ENCODE measurements at regions not wholly inside any gene's neighbourhood (a gene's known extent, or its start where the extent isn't known, plus 50 kb on each side); places are given as distances from the start of the nearest gene placed in this dataset.
"Not testable (repeated sequence)": the region's sequence is repeated elsewhere in the genome, so short reads cannot be mapped to it uniquely, and the experiment has no call there.

GRCh38 chr1:116819081-116819480 is 64.9 kb downstream of the CD2 start:
- DNase-seq, result no peak

- DNase-seq, result no peak
Measured at GRCh38 chr1:116820369-116820768, 66.1 kb downstream of the CD2 start.

- no peak for DNase-seq
Measured at GRCh38 chr1:116821763-116822162, 67.5 kb downstream of the CD2 start.

DNA sequence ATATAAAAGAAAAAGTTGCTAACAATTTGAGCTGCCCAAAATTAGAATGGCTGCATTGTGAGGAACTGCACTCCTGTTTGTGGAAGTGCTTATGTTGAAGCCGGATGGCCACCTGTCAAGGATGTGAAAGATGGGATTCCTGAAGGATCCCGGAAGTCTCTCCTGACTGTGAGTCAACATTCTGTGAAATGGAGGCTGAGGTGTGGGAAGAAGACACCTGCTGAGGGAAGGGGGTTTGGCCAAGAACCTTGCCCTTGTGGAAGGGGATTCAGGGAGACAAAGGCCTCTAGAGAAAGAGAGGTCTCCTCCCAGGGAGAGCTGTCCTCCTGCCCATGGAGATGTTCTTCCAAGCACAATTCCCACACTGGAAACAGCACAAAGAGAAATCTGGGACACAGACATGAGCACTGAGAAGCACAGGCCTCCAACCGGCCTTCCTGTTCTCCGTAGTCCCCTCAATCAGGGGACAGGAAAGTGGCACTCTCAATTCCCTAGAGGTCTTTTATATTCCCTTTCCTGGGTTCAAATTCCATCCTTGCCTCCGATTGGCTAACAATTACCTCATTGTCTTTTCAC is 70.5 kb downstream of the CD2 start:
- no peak for DNase-seq

GRCh38 chr1:116825207-116825719 is 71.0 kb downstream of the CD2 start:
- DNase-seq, result no peak

DNA sequence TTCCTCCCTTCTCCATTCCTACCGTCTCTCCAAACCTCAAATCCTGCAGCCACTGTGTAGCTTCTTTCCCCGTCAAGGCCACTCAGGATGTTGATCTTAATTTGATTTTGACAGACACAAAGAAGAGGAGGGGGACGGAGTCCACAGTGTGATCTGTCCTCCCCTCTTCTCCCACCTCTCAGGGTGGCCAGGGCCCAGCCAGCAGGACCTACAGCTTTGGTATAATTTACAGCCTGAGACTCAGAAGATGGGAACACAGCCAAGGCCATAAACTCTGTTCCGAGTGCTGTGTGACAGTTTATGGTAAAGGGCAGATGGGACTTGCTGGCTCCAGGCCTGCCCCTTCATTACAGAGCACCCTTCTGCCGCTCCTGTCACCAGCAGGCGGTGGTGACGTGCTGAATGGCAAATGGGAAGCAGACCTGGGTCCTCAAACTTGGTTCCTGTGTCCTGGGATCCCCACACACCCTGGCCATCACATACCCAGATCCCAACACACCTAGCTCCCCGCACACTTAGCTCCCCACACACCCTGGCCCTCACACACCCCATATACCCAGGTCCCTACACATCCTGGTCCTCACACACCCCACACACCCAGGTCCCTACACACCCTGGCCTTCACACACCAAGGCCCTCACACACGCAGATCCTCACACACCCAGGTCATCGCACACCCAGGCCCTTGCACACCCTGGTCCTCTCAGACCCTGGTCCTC is 71.6 kb downstream of the CD2 start:
- no peak for DNase-seq

DNA sequence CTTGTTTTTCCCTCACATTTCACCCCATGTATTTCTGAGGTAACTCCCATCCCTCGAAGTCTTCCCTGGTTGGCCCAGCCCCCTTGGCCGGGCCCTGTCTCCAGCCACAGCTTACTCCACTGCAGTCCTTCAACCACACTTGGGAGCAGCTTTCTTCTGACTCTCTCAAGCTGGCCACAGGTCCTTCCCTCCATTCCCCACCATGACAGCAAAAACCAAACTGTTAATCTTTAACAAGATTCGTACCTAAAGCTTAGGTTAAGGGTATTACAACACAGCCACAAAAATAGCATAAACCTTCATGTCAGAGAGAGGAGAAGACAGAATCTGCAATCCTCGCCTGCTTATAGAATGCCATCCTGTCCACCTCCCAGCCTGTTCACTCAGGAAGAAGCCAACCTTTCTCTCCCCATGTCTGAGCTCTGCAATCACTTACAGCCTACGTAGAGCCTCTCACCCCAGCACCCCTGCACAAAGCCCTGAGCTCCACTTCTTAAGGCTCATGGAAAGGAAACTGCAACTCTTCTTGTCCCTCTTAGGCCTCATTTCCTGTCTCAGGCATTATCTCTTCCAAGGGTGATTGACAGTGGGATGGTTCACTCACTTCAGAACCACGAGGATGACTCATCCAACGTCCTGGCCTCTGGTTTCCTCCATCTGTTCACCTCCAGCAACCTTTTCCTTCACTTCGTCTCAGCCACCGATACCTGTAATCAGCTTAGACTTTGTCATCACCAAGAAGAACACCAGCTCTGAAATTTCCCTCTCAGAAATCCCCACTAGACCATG is 72.8 kb downstream of the CD2 start:
- DNase-seq, result peak; percentile 43

GRCh38 chr1:116827607-116828105 is 73.4 kb downstream of the CD2 start:
- no peak for DNase-seq

- DNase-seq, result no peak
Measured at GRCh38 chr1:116832308-116832931, 77.3 kb upstream of the PTGFRN start.

DNA sequence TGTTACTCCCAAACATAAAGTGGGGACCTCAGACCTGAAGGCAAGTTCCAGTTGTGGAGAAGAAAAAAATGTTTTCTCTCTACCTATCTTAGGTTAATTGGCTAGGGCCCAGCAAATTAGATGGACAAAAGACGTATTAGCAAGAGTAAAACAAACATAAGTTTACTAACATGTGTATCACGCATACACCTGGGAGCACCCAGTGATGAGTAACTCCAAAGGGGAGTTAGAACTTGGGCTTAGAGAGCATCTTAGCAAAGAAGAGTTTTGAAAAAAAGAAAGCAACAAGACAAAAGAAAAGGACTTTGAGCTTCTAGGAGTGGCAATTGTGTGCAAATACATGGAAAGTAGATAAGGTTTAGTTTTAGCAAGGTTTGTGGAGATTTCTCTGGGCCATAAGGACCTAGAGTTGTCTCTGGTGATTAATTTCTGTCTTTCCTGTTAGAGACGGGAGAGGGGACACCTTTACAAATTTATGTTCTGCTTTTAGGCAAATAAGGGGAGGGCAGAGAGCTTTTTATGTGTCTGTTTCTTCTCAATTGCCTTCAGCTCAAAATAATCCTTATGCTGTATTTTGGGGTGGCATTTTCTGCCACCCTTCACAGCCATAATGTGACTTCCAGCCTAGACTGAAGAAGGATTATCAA is 76.7 kb upstream of the PTGFRN start:
- no peak for DNase-seq

DNA sequence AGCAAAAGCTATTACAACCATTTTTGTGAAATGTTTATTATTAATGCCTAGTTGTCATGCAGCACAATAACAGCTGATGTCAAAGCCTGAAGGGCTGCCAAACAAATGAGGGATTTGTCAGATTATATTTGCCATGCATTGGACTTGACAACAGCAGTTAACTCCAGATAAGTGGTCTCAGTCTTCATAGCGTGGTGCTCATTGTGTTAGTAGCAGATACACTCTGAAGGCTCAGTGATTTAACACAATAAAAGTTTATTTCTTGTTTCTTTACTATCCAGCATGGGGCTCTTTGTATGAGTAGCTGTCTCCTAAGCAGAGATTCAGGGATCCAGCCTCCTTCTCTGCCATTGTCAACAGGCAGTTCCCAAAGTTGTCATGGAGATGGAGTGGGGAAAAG is 76.0 kb upstream of the PTGFRN start:
- DNase-seq, result no peak

DNA sequence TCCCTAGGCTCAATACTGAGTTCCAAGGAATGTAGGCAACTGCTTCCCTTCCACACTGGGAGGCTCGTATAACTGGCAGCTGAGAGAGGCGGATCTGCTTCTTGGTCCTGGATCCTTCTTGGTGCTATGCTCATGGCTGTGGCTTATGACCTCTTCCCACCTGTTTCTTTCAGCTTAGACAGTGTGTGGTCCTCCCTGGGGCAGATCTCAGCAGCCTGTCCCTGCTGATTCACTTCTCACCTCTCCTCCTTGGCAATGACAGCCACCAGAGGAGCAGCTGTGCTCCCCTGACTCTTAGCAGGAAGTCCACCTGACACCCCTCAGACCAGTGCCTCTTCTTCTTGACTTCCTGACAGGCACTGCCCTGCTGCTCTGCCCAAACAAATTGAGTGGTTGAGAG is 75.1 kb upstream of the PTGFRN start:
- no peak for DNase-seq

GRCh38 chr1:116835161-116835560 is 74.6 kb upstream of the PTGFRN start:
- no peak for DNase-seq

DNA sequence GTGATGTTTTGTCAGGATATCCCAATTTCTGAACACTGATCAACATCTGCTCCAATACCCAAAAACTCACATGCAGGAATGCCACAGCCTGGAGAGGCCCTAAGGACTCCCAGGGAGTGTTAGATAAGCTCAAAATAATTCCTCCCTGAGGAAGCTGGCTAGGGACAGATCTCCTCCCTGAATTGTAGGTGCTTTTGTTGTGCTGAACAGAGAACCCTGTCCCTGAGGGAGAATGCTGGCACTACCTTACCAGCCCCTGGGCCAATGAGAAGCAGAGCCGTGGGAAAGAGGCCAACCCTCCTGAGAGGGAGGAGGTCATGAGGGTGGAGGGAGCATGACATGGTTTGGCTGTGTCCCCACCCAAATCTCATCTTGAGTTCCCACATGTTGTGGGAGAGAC is 73.6 kb upstream of the PTGFRN start:
- DNase-seq, result no peak

GRCh38 chr1:116841569-116842344 is 68.0 kb upstream of the PTGFRN start:
- DNase-seq, result no peak

- no peak for DNase-seq
Measured at GRCh38 chr1:116842654-116843053, 67.1 kb upstream of the PTGFRN start.

DNA sequence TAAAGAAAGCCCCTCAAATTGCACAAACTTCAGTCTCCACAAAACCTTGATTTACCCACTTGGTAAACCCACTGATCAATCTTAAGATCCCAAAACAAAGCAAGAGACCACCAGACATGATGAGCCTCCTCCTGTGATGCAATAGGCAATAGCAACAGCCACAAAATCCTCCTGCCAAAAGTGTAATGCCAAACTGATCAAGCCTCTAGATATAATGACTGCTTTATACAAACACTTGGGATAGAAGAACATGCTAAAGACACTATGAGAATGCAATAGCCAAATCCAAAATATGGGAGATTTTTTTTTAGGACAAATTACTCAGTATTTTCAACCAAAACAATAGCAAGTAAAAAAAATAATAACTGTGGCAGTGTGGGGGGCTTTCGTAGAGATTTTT is 64.9 kb upstream of the PTGFRN start:
- DNase-seq, result no peak

DNA sequence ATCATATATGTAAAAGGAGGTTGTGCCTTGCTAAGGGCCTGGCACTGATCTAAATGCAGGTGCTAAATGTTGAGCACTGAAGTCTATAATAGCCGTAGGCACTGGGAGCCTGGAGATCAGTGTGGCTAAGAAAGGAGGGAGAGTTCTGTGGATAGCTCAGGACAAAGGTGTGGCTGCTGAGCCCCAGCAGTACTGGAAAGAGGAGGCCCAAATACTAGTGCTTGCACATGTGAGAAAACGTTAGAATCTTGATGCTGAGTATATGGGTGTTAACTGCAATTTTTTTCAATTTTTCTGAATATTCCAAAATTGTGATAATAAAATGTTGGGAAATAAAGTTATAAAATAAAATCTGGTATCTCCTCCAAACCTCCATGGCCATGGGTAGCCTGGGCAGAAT is 62.5 kb upstream of the PTGFRN start:
- DNase-seq, result no peak

DNA sequence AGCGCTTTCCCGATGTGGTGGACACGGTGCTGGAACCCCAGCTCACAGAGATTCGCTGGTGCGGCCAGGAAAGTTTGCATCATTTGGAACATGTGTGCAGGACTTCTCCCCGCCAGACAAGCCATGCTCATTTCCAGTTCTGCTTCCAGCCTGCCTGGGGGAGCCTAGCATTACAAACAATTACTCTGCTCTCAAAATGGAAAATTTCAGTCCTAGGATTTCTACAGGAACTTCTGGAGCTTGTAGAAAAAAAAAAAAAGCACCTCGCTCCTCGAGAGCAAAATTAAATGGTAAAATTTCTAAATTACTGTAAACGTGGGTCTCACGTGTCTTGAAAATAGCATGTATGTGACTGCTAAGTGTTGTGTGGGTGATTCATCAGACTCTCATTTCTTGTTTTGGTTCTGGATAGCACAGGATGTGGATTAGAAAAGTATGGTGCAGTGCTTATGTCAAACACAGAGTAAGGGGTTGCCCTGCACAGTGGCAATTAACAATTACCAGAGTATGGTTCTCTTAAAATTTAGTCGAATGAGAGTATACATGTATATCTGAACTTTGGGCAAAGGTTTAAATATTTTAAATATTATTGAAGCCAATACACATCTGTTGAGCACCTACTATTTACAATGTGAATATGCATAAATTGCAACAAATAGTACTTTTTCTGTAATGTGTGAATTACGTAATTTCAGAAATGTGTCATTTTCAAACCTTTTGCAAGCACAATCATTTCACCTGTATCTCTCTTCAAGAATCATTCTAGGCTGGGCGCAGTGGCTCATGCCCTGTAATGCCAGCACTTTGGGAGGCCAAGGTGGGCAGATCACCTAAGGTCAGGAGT is 61.8 kb upstream of the PTGFRN start:
- DNase-seq, result peak; percentile 5

DNA sequence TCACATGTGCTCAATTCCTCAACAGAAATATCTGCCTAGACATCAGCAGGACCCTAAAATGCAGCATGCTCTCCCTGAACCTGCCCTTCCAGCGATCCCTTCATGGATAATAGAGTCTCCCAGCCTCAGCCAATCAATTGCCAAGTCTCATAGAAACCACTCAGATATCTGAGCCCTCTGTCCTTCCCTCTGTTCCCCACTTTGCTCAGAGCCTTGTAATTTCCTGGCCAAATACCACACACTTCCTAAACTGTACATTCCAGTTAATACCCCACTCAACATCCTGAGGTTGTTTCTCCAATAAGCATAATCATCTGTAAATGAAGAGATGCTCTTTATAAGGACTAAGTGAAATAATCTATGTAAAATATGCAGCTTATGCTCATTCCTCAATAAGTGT is 59.3 kb upstream of the PTGFRN start:
- no peak for DNase-seq

DNA sequence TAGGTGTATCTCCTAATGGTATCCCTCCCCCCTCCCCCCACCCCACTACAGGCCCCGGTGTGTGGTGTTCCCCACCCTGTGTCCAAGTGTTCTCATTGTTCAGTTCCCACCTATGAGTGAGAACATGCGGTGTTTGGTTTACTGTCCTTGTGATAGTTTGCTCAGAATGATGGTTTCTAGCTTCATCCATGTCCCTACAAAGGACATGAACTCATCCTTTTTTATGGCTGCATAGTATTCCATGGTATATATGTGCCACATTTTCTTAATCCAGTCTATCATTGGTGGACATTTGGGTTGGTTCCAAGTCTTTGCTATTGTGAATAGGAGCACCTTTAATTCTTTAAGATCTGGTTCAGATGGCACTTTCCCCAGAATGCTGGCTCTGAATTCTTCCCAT is 58.5 kb upstream of the PTGFRN start:
- DNase-seq, result not testable (repeated sequence)

Data from CD4-positive, alpha-beta T cell treated with Interleukin-21 for 1 hour (primary cell).